ENCODE measurements at regions not wholly inside any gene's neighbourhood (a gene's known extent, or its start where the extent isn't known, plus 50 kb on each side); places are given as distances from the start of the nearest gene placed in this dataset.

DNA sequence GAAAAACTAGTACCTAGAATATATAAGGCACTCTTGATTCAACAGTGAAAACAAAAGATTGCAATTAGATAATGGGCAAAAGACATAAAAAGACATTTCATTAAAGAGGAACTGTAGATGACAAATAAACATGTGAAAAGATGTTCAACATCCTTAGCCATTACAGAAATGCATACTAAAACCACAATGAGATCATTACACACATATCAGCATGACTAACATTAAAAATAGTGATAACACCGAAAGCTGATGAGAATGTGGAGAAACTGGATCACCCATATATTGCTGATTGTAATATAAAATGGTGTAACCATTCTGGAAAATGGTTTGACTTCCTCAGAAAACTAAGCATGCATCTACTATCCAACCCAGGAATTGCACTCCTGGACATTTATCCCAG is 340.3 kb downstream of the SEC16B start:
- H2AK5ac ChIP-seq (ENCODE audit: low read depth, low read length), result no peak overlapping the region
- no peaks in the 10 kb centered on the region for H3K27me3 ChIP-seq (ENCODE audit: control insufficient read depth, insufficient read depth, low read length)
- no CpG with 5 or more reads among the region's 1 CpG for WGBS, 2 experiments (ENCODE audit: extremely low coverage in 2 of 2, insufficient read length in 1 of 2)
- H3K4me1 ChIP-seq (ENCODE audit: control insufficient read depth, insufficient read depth, low read length), result no peaks in the 10 kb centered on the region
- H2AFZ ChIP-seq (replicated peaks; ENCODE audit: low read length, poor library complexity), result no peak overlapping the region
- no peak overlapping the region for H3K18ac ChIP-seq (ENCODE audit: low read depth, low read length)
- H3K14ac ChIP-seq (replicated peaks; ENCODE audit: low read depth, low read length), result no peak overlapping the region
- no TSS peak for BruUV-seq (replicated peaks)
- no peak overlapping the region for H2BK15ac ChIP-seq (ENCODE audit: low read depth, low read length)
- no peak overlapping the region for H4K5ac ChIP-seq (ENCODE audit: low read depth, low read length)
- H3K4me3 ChIP-seq (ENCODE audit: insufficient read depth, low read depth, low read length), result no peak overlapping the region
- in situ Hi-C loops (cut with MboI; ENCODE audit: low sequenced_read_pairs) (no loop called here), dilution Hi-C loops (cut with HindIII; ENCODE audit: low sequenced_read_pairs, unreplicated experiment) (no loop called here), intact Hi-C loops (cut with micrococcal nuclease) (no loop called here)
- no peaks in the 10 kb centered on the region for H3K9me1 ChIP-seq (ENCODE audit: insufficient read depth, low read length)
- no peak overlapping the region for H3K9ac ChIP-seq (ENCODE audit: low read depth, low read length)
- CTCF ChIA-PET, result no interaction called here
- peak; percentile 20 for DNase-seq
- POLR2A ChIA-PET (ENCODE audit: unreplicated experiment), result no interaction called here
- H3K36me3 ChIP-seq (ENCODE audit: control insufficient read depth, insufficient read depth, low read length), result no peaks in the 10 kb centered on the region
- no peak overlapping the region for H3K27ac ChIP-seq (ENCODE audit: insufficient read depth, low read length)
- H3K4ac ChIP-seq (ENCODE audit: low read depth, low read length), result no peak overlapping the region
- no peak overlapping the region for H2BK5ac ChIP-seq (ENCODE audit: low read depth, low read length, poor library complexity, severe bottlenecking)
- TF ChIP-seq, protein P1, sequence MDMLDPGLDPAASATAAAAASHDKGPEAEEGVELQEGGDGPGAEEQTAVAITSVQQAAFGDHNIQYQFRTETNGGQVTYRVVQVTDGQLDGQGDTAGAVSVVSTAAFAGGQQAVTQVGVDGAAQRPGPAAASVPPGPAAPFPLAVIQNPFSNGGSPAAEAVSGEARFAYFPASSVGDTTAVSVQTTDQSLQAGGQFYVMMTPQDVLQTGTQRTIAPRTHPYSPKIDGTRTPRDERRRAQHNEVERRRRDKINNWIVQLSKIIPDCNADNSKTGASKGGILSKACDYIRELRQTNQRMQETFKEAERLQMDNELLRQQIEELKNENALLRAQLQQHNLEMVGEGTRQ (IDR thresholded peaks at IDR 0.05; ENCODE audit: low read depth, low read length), result no peak
- TF ChIP-seq, protein P2, sequence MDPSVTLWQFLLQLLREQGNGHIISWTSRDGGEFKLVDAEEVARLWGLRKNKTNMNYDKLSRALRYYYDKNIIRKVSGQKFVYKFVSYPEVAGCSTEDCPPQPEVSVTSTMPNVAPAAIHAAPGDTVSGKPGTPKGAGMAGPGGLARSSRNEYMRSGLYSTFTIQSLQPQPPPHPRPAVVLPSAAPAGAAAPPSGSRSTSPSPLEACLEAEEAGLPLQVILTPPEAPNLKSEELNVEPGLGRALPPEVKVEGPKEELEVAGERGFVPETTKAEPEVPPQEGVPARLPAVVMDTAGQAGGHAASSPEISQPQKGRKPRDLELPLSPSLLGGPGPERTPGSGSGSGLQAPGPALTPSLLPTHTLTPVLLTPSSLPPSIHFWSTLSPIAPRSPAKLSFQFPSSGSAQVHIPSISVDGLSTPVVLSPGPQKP (IDR thresholded peaks at IDR 0.05; ENCODE audit: borderline replicate concordance, low read depth, low read length), result no peak
- H3K56ac ChIP-seq (ENCODE audit: extremely low read depth, insufficient read depth, low read length), result no peak overlapping the region
- H2BK20ac ChIP-seq (ENCODE audit: low read depth, low read length), result no peak overlapping the region
- H4K8ac ChIP-seq (ENCODE audit: low read depth in 2 of 2, low read length in 2 of 2), result no peak overlapping the region
- H4K91ac ChIP-seq (ENCODE audit: insufficient read depth, low read depth, low read length), result no peak overlapping the region
- no peak overlapping the region for H2BK120ac ChIP-seq (ENCODE audit: low read depth, low read length)
- no peaks in the 10 kb centered on the region for H3K79me1 ChIP-seq (ENCODE audit: low read depth in 1 of 2, low read length in 2 of 2)
- H4K20me1 ChIP-seq (ENCODE audit: insufficient read depth, low read length), result no peaks in the 10 kb centered on the region
- ATAC-seq (ENCODE audit: low read depth), result no peak
- H3K23ac ChIP-seq (ENCODE audit: low read depth, low read length), result no peak overlapping the region
- H3K4me2 ChIP-seq (ENCODE audit: low read depth, low read length), result no peak overlapping the region
- H2AK9ac ChIP-seq (replicated peaks; ENCODE audit: low read depth, low read length, poor library complexity), result no peak overlapping the region
- H3K9me3 ChIP-seq (ENCODE audit: control insufficient read depth, insufficient read depth, low read length), result no peaks in the 10 kb centered on the region
